IPS DF 4.7 (cell line): ENCODE measurements at regions not wholly inside any gene's neighbourhood (a gene's known extent, or its start where the extent isn't known, plus 50 kb on each side); places are given as distances from the start of the nearest gene placed in this dataset.
"Not testable (repeated sequence)": the region's sequence is repeated elsewhere in the genome, so short reads cannot be mapped to it uniquely, and the experiment has no call there.

Experiments
- DNase-seq: peaks from one replicate; pipeline ENCODE4 v3.0.0-alpha.2; 2013; ENCODE audit warnings: low spot score; ENCODE audit errors: extremely low read depth

DNA sequence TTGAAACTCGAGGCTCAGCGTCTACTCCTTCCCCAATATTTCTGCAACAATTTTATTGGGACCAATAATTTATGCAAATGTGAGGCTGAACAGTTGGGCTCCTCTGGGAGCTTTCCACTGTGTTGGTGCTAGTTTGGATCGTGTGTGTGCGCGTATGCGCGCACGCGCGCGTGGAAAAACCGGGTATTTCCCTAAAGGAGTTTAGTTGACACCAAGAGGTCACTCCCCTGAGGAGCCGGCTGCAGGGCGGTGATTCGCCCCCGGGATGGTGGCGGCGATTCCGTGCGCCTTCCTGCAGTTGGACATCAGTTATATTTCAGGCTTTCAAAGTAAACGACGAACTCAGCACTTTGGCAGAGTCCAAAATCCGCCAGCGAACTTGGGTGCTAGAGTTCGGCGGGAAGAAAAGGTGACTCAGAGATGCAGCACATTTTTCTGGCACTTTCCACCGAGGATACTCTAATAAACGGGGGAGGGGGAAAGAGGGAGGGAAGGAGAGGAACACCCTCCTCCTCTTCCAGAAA is 186.5 kb upstream of the FANCL start:
- DNase-seq: no peak

DNA sequence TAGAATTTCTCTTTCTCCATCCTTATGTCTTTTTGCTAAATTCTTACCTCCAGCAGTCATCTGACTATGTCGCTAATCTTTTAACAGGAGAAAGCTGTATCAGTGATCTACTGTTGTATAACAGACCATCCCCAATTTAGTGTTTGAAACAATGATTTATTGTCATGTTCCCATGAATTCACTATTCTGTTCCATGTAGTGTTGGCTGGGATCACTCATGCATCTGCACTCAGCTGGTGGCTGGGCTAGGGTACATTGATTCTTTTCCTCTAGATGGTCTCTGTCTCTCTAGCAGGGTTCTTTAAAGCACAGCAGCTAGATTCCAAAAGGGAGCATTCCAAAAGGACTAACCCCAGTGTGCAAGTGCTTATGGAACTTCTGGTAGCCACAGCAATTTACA is 184.2 kb upstream of the FANCL start:
- no peak for DNase-seq

DNA sequence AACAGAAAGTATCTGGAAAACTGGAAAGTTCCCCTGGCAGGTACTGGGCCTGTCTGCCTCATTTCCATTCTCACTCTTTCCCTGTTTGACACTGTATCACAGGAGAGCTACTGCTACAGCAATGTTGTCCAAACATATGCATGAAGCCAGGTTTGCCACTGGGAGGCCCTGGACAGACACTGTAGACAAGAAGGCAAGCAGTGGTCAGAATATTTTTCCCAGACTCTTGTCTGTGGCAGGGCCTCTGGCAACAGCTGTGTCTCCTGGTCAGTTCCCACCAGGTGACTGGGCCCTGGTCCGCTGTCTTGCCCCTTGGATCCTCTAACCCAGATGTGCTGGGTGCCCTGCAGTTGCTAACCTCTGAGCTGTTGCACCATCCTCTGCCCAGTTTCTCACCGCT is 178.9 kb upstream of the FANCL start:
- no peak for DNase-seq

DNA sequence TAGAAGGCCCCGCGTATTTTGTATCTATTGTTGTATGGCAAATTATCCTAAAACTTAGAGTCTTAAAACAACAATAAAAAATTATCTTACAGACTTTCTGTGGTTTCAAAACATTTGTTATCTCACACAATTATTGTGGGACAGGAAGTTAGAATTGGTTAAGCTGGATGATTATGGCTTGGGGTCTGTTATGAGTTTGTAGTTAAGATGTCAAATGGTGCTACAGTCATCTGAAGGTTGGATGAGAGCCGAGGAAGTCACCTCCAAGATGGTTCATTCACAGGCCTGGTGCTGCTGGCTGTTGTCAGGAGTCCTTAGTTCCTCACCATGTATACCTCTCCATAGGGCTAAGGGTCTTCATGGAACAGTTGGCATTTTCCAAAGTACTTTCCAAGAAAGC is 175.6 kb upstream of the FANCL start:
- DNase-seq: no peak

DNA sequence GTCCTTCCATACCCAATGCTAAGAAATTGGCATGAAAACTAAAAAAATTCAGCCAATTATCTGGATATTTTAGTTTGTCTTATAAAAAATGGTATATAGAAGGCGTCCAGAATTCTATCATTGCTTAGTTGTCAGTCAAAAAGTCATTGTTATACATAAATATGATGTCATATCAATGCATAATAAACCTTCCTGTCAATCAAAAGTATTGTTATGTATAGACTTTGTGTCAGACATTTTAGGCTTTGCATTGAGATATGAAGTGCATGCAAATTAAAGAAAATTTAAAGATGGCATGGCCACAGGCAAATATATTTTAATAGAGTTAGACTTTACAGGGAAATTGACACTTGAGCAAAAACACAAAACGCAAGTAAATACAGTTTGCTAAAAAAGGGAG is 173.4 kb upstream of the FANCL start:
- DNase-seq: no peak

GRCh38 chr2:58410549-58410948 is 169.4 kb upstream of the FANCL start:
- DNase-seq: no peak

DNA sequence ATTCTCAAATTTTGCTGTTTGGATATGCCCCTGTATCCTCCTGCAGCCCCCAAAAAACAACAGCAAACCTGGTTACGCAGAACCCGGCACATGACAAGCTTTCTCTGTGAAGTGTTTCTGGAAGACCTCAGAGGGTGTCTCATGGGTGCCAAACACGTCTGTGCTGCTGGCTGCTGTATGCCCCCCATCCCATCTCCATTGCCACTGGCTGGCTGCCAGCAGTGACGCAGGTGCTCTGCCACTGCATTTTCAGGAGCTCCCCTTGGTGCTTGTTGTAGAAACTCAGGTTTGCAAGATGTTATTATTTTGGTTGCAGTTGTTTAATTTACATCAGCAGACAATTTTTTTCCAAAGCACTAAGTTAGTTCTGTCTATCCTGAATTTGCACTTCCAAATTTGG is 166.4 kb upstream of the FANCL start:
- DNase-seq: no peak

DNA sequence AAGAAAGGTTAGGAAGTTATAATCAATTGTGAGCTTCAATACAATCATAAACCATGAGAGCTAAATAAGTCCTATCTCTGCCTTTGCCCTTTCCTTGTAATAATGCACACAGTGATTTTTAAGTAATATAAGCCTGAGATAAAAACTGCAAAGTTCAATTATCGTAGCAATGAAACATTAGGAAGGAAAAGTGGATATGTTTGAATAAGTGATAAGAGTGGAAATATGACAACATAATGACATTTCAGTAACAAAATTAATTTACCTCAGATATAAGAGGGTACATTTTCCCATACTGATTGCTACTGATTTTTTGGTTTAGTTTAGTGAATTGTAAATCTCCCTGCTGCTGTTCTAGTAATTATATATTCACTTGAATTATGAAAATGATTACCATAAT is 164.2 kb upstream of the FANCL start:
- no peak for DNase-seq

GRCh38 chr2:58401936-58402335 is 160.8 kb upstream of the FANCL start:
- no peak for DNase-seq

DNA sequence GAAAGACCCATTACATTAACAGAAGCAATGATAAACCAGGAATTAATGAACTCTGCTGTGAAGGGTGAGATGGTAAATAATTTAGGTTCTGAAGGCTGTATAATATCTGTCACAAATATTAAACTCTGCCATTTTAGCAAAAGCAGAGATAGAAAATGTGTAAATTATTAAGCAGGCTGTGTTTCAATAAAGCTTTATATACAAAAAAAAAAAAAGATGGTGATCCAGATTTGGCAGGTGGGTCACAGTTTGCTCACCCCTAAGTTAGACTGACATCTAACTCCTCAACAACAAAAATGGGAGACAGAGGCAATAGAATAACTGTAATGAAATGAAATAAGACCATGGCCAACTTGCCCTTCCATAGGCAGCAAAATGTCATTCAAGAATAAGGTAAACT is 157.3 kb upstream of the FANCL start:
- no peak for DNase-seq

GRCh38 chr2:58387701-58388100 is 146.6 kb upstream of the FANCL start:
- no peak for DNase-seq

DNA sequence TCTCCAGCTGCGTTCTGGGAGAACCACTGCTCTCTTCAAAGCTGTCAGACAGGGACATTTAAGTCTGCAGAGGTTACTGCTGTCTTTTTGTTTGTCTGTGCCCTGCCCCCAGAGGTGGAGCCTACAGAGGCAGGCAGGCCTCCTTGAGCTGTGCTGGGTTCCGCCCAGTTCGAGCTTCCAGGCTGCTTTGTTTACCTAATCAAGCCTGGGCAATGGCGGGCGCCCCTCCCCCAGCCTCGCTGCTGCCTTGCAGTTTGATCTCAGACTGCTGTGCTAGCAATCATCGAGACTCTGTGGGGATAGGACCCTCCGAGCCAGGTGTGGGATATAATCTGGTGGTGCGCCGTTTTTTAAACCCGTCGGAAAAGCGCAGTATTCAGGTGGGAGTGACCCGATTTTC is 145.8 kb upstream of the FANCL start:
- DNase-seq: not testable (repeated sequence)

DNA sequence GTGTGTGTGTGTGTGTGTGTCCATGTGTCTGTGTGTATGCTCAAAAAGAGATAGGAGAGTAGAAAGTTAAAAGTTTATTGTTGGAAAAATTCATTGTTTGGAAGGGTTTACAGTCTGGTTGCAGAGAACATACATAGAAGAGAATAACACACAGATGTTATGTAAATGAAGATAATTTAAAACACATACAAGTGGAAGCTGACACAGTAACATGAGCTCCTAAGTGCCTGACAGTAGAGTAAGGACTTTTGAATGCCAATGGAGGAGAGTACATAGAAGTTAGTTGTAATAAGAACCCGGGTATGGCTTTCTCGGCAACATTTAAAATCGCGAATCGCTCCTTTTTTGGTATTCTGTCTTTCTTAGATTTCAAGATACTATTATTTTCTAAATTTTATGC is 137.0 kb upstream of the FANCL start:
- no peak for DNase-seq

DNA sequence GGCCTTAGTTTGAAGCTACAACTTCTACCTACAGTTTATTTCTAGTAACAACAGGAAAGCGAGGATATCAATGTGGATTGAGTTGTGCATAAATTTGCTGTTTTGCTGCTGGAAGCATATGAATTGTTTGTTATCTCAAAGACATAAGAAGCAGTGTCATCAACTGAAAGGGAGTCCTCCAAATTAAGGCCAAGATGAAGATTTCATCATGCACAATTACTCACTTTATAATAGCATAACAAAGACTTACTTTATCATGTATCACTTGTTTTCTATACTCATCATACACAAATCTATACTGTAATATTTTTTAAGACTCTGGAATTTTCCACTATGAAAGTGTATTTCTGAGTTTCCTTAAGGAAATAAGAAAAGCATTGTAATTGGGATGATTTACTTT is 136.1 kb upstream of the FANCL start:
- DNase-seq: no peak

GRCh38 chr2:58376592-58376991 is 135.5 kb upstream of the FANCL start:
- no peak for DNase-seq

DNA sequence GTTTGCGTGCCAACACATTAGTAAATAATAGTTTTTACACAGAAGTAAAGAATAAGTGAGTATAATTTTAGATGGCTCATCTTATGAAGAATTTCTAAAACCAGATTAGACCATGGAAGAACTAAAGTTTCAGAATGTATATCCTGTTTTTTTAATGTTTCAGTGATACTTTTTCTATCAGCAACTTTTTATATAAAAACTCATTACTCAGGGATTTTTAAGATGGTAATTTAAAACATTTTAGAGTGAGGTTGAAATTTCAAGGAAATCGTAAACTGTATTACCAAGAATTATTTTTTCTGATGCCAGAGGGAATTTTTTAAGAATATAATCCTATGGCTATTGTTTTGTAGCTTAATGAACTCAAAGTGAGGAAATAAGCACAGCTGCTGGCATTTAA is 128.5 kb upstream of the FANCL start:
- DNase-seq: no peak

GRCh38 chr2:58364098-58364497 is 123.0 kb upstream of the FANCL start:
- DNase-seq: no peak

DNA sequence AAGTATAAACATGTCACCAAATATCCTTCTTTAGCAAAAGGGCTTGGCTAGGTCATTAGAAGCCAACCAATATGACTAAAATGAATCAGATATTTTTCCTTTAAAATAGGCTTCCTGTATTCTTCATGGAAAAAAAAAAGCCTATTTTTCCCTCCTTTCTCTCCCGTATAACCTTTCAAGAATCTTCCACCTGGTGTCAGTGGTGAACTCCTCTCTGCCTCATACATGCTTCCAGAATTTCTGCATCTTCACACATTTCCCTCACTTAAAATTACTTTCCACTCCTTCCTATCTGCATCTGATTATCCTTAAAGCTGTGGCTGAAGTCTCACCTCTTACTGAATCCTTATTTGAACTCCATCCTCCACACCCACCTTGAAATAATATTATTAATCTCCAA is 116.9 kb upstream of the FANCL start:
- DNase-seq: no peak

DNA sequence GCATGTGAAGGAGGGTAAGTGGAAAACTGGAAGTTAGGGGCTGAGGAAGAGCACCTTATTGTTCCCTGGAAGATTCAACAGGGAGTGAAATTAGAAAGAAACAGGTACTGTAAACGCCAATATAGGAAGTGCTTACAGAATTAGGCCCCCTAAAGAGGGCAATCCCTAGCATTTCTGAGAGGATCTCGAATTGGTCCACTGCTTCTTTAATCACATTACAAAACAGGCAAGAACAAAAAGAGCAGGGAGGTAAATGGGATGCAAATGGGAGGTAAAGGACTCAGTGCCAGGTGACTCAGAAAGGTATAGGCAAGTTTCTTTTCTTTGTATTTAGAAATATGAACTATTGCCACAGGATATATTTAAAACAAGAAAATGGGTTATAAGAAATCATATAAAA is 116.4 kb upstream of the FANCL start:
- DNase-seq: peak; percentile 41

- no peak for DNase-seq
These were observed 113.1 kb upstream of the FANCL start for GRCh38 chr2:58354230-58354629.

- DNase-seq: no peak
These were observed 109.4 kb upstream of the FANCL start for GRCh38 chr2:58350484-58350883.

- no peak for DNase-seq
These were observed 106.7 kb upstream of the FANCL start for GRCh38 chr2:58347810-58348209.

GRCh38 chr2:58341047-58341446 is 99.9 kb upstream of the FANCL start:
- no peak for DNase-seq

- DNase-seq: no peak
These were observed 98.6 kb upstream of the FANCL start for GRCh38 chr2:58339548-58340243.
